AG04450 (cell line): ENCODE measurements at regions not wholly inside any gene's neighbourhood (a gene's known extent, or its start where the extent isn't known, plus 50 kb on each side); places are given as distances from the start of the nearest gene placed in this dataset.

Experiments used
- CTCF ChIA-PET: fragments of 300-600, 350-600 bp; formaldehyde crosslinking; extraction: SDS; loops from one replicate; lab custom pipeline; 2022; ENCODE audit warnings: antibody characterized with exemption, inconsistent platforms; lab: Charles Lee
- POLR2A ChIA-PET: fragments of 350-600 bp; formaldehyde crosslinking; extraction: SDS; loops from one replicate; lab custom pipeline; 2021; ENCODE audit warnings: antibody characterized with exemption, inconsistent platforms; lab: Yijun Ruan, JAX
- DNase-seq: peaks from one replicate; pipeline ENCODE4 v3.0.0-alpha.2; 2011; ENCODE audit warnings: low read depth, low spot score
- H3K27ac ChIP-seq: one replicate; pipeline ENCODE4 v1.5.1; 2012; ENCODE audit warnings: low read depth, low read length, control low read depth
- H3K27me3 ChIP-seq: one replicate; pipeline ENCODE4 v1.6.0; 2012; ENCODE audit warnings: low read length; ENCODE audit not compliant: control insufficient read depth, insufficient read depth
- H3K4me3 ChIP-seq: 2 replicates; pipeline ENCODE4 v1.5.1; 2011; ENCODE audit warnings: mild to moderate bottlenecking, low read depth, low read length, control low read depth
- H3K9me3 ChIP-seq: 2 replicates; pipeline ENCODE4 v1.5.1; 2012; ENCODE audit warnings: low read length; ENCODE audit not compliant: control insufficient read depth, insufficient read depth
- CTCF ChIP-seq: IDR thresholded peaks from 2 replicates; pipeline ENCODE4 v1.5.1; 2011; ENCODE audit warnings: low read depth, low read length, control low read depth, inconsistent platforms

GRCh38 chr11:122375687-122376399, 259.8 kb upstream of the BLID start:
- no peak overlapping the region for H3K4me3 ChIP-seq
- H3K27me3 ChIP-seq = no peaks in the 10 kb centered on the region
- peaks cover 3% of the 10 kb centered on the region for H3K9me3 ChIP-seq
- no peak overlapping the region for H3K27ac ChIP-seq
- ChIA-PET CTCF (no interaction called here), POLR2A (no interaction called here)
- no peak for TF ChIP-seq CTCF
- no peak for DNase-seq

GRCh38 chr11:122368796-122369195, 252.8 kb upstream of the BLID start:
- POLR2A ChIA-PET = no interaction called here
- CTCF ChIA-PET = interaction anchor here (1.4 kb wide), 1 partner anchor 137 kb away, joined by 5 read pairs; no protein-coding TSS in a partner anchor
- H3K27ac ChIP-seq = no peak overlapping the region

GRCh38 chr11:122367809-122368231, 251.8 kb upstream of the BLID start:
- POLR2A ChIA-PET = no interaction called here
- Histone ChIP-seq H3K4me3 (no peak overlapping the region), H3K9me3 (no peaks in the 10 kb centered on the region), H3K27me3 (no peaks in the 10 kb centered on the region), H3K27ac (no peak overlapping the region)
- no peak for TF ChIP-seq CTCF
- CTCF ChIA-PET = interaction anchor here (0.8 to 1.4 kb wide), 2 partner anchors 138 to 713 kb away, joined by 3 to 5 read pairs; no protein-coding TSS in a partner anchor
- DNase-seq = peak; percentile 45

More at GRCh38 chr11:122368796-122369195, 252.8 kb upstream of the BLID start:
- Histone ChIP-seq H3K4me3 (no peak overlapping the region), H3K9me3 (no peaks in the 10 kb centered on the region), H3K27me3 (no peaks in the 10 kb centered on the region)
- DNase-seq = no peak
- no peak for TF ChIP-seq CTCF

GRCh38 chr11:122365610-122366360, 249.8 kb upstream of the BLID start:
- CTCF ChIA-PET = no interaction called here
- TF ChIP-seq CTCF = no peak
- Histone ChIP-seq H3K27me3 (no peaks in the 10 kb centered on the region), H3K4me3 (peak overlapping the region; percentile 55), H3K9me3 (no peaks in the 10 kb centered on the region), H3K27ac (peak overlapping the region; percentile 13)
- POLR2A ChIA-PET = interaction anchor here (0.7 kb wide), 1 partner anchor 74 kb away, joined by 3 read pairs; no protein-coding TSS in a partner anchor
- no peak for DNase-seq

GRCh38 chr11:122363296-122363695, 247.3 kb upstream of the BLID start:
- H3K27ac ChIP-seq = no peak overlapping the region
- CTCF ChIA-PET = no interaction called here
- H3K27me3 ChIP-seq = no peaks in the 10 kb centered on the region
- no peaks in the 10 kb centered on the region for H3K9me3 ChIP-seq
- POLR2A ChIA-PET = no interaction called here
- no peak overlapping the region for H3K4me3 ChIP-seq
- no peak for TF ChIP-seq CTCF
- DNase-seq = no peak
